ENCODE measurements at regions not wholly inside any gene's neighbourhood (a gene's known extent, or its start where the extent isn't known, plus 50 kb on each side); places are given as distances from the start of the nearest gene placed in this dataset.
A peak's percentile ranks its signal among the peaks of the same experiment; 100 is the strongest.

GRCh38 chr6:157759028-157759427 lies 64.0 kb upstream of the SNX9 start:
- Histone ChIP-seq H3K27ac (no peak overlapping the region), H3K27me3 (no peaks in the 10 kb centered on the region), H3K9me3 (ENCODE audit: low read depth) (no peaks in the 10 kb centered on the region), H3K4me3 (no peak overlapping the region), H3K4me1 (ENCODE audit: low read depth) (no peaks in the 10 kb centered on the region), H3K36me3 (no peaks in the 10 kb centered on the region)
- no peak for TF ChIP-seq CTCF (IDR thresholded peaks at IDR 0.05; ENCODE audit: low read depth, low read length)
- DNase-seq (ENCODE audit: low read depth in 1 of 2, low spot score in 1 of 2) = no peak

- no peak for DNase-seq (ENCODE audit: low read depth in 1 of 2, low spot score in 1 of 2)
- H3K27ac ChIP-seq = no peak overlapping the region
These were observed 62.9 kb upstream of the SNX9 start for GRCh38 chr6:157760137-157760536.

GRCh38 chr6:157760589-157761330 lies 62.3 kb upstream of the SNX9 start:
- no peaks in the 10 kb centered on the region for H3K36me3 ChIP-seq
- no peak overlapping the region for H3K4me3 ChIP-seq
- no peaks in the 10 kb centered on the region for H3K9me3 ChIP-seq (ENCODE audit: low read depth)
- TF ChIP-seq CTCF (IDR thresholded peaks at IDR 0.05; ENCODE audit: low read depth, low read length) = no peak
- H3K27ac ChIP-seq = no peak overlapping the region
- peak in 1 of 2 donors; percentile 82 for DNase-seq (ENCODE audit: low read depth in 1 of 2, low spot score in 1 of 2)
- no peaks in the 10 kb centered on the region for H3K27me3 ChIP-seq
- H3K4me1 ChIP-seq (ENCODE audit: low read depth) = no peaks in the 10 kb centered on the region

More at GRCh38 chr6:157760137-157760536, 62.9 kb upstream of the SNX9 start:
- Histone ChIP-seq H3K27me3 (no peaks in the 10 kb centered on the region), H3K36me3 (no peaks in the 10 kb centered on the region), H3K4me3 (no peak overlapping the region), H3K9me3 (ENCODE audit: low read depth) (no peaks in the 10 kb centered on the region), H3K4me1 (ENCODE audit: low read depth) (no peaks in the 10 kb centered on the region)
- TF ChIP-seq CTCF (IDR thresholded peaks at IDR 0.05; ENCODE audit: low read depth, low read length) = no peak

- H3K27ac ChIP-seq = no peak overlapping the region
- no peak overlapping the region for H3K4me3 ChIP-seq
These were observed 61.6 kb upstream of the SNX9 start for GRCh38 chr6:157761331-157761921.

GRCh38 chr6:157761926-157762325 lies 61.1 kb upstream of the SNX9 start:
- Histone ChIP-seq H3K4me3 (no peak overlapping the region), H3K27ac (no peak overlapping the region), H3K27me3 (no peaks in the 10 kb centered on the region), H3K9me3 (ENCODE audit: low read depth) (no peaks in the 10 kb centered on the region), H3K36me3 (no peaks in the 10 kb centered on the region), H3K4me1 (ENCODE audit: low read depth) (no peaks in the 10 kb centered on the region)
- no peak for DNase-seq (ENCODE audit: low read depth in 1 of 2, low spot score in 1 of 2)
- TF ChIP-seq CTCF (IDR thresholded peaks at IDR 0.05; ENCODE audit: low read depth, low read length) = no peak

More at GRCh38 chr6:157761331-157761921, 61.6 kb upstream of the SNX9 start:
- no peaks in the 10 kb centered on the region for H3K9me3 ChIP-seq (ENCODE audit: low read depth)
- DNase-seq (ENCODE audit: low read depth in 1 of 2, low spot score in 1 of 2) = peak in 1 of 2 donors; percentile 68
- H3K4me1 ChIP-seq (ENCODE audit: low read depth) = no peaks in the 10 kb centered on the region
- H3K36me3 ChIP-seq = no peaks in the 10 kb centered on the region
- TF ChIP-seq CTCF (IDR thresholded peaks at IDR 0.05; ENCODE audit: low read depth, low read length) = no peak
- H3K27me3 ChIP-seq = no peaks in the 10 kb centered on the region
